Neural cell (in vitro differentiated cells): ENCODE measurements at regions not wholly inside any gene's neighbourhood (a gene's known extent, or its start where the extent isn't known, plus 50 kb on each side); places are given as distances from the start of the nearest gene placed in this dataset.

Experiments
- H2AFZ ChIP-seq: fragments of 200-600, 300-800 bp; sonication (generic), shearing (Covaris generic); 2 replicates; pipeline ENCODE4 v1.6.0; 2014; ENCODE audit warnings: low read depth, mild to moderate bottlenecking, antibody characterized with exemption, low read length, moderate library complexity
- H3F3A ChIP-seq: fragments of 200-600 bp; shearing (Covaris generic); 2 replicates; pipeline ENCODE4 v1.6.1; 2016; ENCODE audit warnings: mild to moderate bottlenecking, moderate library complexity, mixed read lengths, antibody characterized with exemption, low read length; ENCODE audit not compliant: insufficient read depth, poor library complexity, severe bottlenecking
- H3K27ac ChIP-seq: fragments of 200-600, 300-800 bp; sonication (generic), shearing (Covaris generic); 2 replicates; pipeline ENCODE4 v1.5.1; 2014; ENCODE audit warnings: mild to moderate bottlenecking, low read length, moderate library complexity
- H3K27me3 ChIP-seq: fragments of 300-800, 200-600 bp; sonication (generic), shearing (Covaris generic); 2 replicates; pipeline ENCODE4 v1.6.0; 2014; ENCODE audit warnings: mild to moderate bottlenecking, low read depth, low read length, moderate library complexity; ENCODE audit not compliant: insufficient read depth
- H3K36me3 ChIP-seq: fragments of 300-800, 200-600 bp; sonication (generic), shearing (Covaris generic); 2 replicates; pipeline ENCODE4 v1.5.1; 2014; ENCODE audit warnings: mild to moderate bottlenecking, antibody characterized with exemption, low read length, moderate library complexity; ENCODE audit not compliant: insufficient read depth
- H3K4me2 ChIP-seq: fragments of 300-800, 200-600 bp; sonication (generic), shearing (Covaris generic); 2 replicates; pipeline ENCODE4 v1.6.0; 2014; ENCODE audit warnings: mild to moderate bottlenecking, low read length
- H3K4me3 ChIP-seq: fragments of 300-800, 200-600 bp; sonication (generic), shearing (Covaris generic); 2 replicates; pipeline ENCODE4 v1.5.1; 2014; ENCODE audit warnings: mild to moderate bottlenecking, low read length, moderate library complexity
- H3K79me2 ChIP-seq: fragments of 200-600 bp; shearing (Covaris generic); replicated peaks from 2 replicates; pipeline ENCODE4 v1.6.0; 2014; ENCODE audit warnings: mild to moderate bottlenecking, low read length, moderate library complexity; ENCODE audit not compliant: insufficient read depth
- H3K9ac ChIP-seq: fragments of 300-800, 200-600 bp; sonication (generic), shearing (Covaris generic); 2 replicates; pipeline ENCODE4 v1.6.1; 2016; ENCODE audit warnings: mild to moderate bottlenecking, low read length, mixed read lengths
- H3K9me2 ChIP-seq: fragments of 200-600 bp; shearing (Covaris generic); 2 replicates; pipeline ENCODE4 v1.6.1; 2016; ENCODE audit warnings: mild to moderate bottlenecking, low read length, mixed read lengths; ENCODE audit not compliant: insufficient read depth
- H3K9me3 ChIP-seq: fragments of 200-600, 300-800 bp; sonication (generic), shearing (Covaris generic); 2 replicates; pipeline ENCODE4 v1.6.1; 2016; ENCODE audit warnings: mild to moderate bottlenecking, mixed run types, low read length, moderate library complexity, mixed read lengths
- H4K20me1 ChIP-seq: fragments of 200-600 bp; shearing (Covaris generic); 2 replicates; pipeline ENCODE4 v1.6.1; 2016; ENCODE audit warnings: mild to moderate bottlenecking, mixed run types; ENCODE audit not compliant: insufficient read depth
- EP300 ChIP-seq: fragments of 450-650 bp; conservative IDR thresholded peaks from 2 replicates; pipeline ENCODE4 v1.6.1; 2014; ENCODE audit warnings: antibody characterized with exemption, mild to moderate bottlenecking, moderate library complexity; ENCODE audit not compliant: poor library complexity, severe bottlenecking
- EZH2 ChIP-seq: fragments of 200-600, 300-800 bp; shearing (Covaris generic), sonication (generic); IDR thresholded peaks from 2 replicates; pipeline ENCODE4 v1.6.1; 2014; ENCODE audit warnings: antibody characterized with exemption, low read length, borderline replicate concordance, mild to moderate bottlenecking; ENCODE audit not compliant: insufficient read depth, poor library complexity, severe bottlenecking
- MXI1 ChIP-seq: fragments of 450-650 bp; conservative IDR thresholded peaks from 2 replicates; pipeline ENCODE4 v1.6.1; 2014; ENCODE audit warnings: antibody characterized with exemption, mild to moderate bottlenecking; ENCODE audit not compliant: poor library complexity, severe bottlenecking
- POLR2AphosphoS5 ChIP-seq: IDR thresholded peaks from 2 replicates; pipeline ENCODE4 v1.6.1; 2012
- RAD21 ChIP-seq: fragments of 450-650 bp; conservative IDR thresholded peaks from 2 replicates; pipeline ENCODE4 v1.6.1; 2014; ENCODE audit warnings: antibody characterized with exemption, mild to moderate bottlenecking, moderate library complexity
- TF ChIP-seq, protein P1 (sequence below): fragments of 450-650 bp; IDR thresholded peaks from 2 replicates; pipeline ENCODE4 v1.5.1; 2014; ENCODE audit warnings: antibody characterized with exemption, mild to moderate bottlenecking, moderate library complexity; ENCODE audit not compliant: poor library complexity, severe bottlenecking
- TF ChIP-seq, protein P2 (sequence below): IDR thresholded peaks from 2 replicates; pipeline ENCODE4 v1.6.1; 2012; ENCODE audit warnings: borderline replicate concordance

DNA sequence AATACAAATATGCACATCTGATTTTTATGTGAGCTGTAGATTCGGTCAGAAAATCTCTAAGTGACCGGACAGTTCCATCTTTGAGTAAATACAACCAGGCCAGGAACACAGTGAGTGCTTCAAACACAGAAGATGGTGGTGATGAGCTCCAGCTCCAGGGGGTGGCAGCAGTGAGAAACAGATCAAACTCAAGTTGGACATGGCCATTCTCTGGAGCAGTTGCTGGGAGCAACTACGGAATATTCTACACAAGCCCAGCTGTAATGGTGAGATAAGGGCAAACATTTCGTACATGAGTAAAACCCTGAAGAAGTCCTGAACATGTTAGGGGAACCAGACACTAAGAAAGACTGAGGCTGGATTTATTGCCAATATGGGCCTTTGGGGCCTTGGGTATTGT, 100.7 kb downstream of the BARHL2 start:
- Histone ChIP-seq H4K20me1 (no peaks in the 10 kb centered on the region), H3K9ac (no peak overlapping the region), H3K36me3 (no peaks in the 10 kb centered on the region), H3K4me3 (no peak overlapping the region), H3F3A (no peaks in the 10 kb centered on the region), H2AFZ (no peak overlapping the region), H3K9me3 (no peaks in the 10 kb centered on the region), H3K79me2 (no peaks in the 10 kb centered on the region), H3K4me2 (no peak overlapping the region), H3K27me3 (no peaks in the 10 kb centered on the region), H3K9me2 (no peaks in the 10 kb centered on the region), H3K27ac (no peak overlapping the region)
- TF ChIP-seq POLR2AphosphoS5, result no peak
- TF ChIP-seq EP300, result no peak
- TF ChIP-seq, protein P1, sequence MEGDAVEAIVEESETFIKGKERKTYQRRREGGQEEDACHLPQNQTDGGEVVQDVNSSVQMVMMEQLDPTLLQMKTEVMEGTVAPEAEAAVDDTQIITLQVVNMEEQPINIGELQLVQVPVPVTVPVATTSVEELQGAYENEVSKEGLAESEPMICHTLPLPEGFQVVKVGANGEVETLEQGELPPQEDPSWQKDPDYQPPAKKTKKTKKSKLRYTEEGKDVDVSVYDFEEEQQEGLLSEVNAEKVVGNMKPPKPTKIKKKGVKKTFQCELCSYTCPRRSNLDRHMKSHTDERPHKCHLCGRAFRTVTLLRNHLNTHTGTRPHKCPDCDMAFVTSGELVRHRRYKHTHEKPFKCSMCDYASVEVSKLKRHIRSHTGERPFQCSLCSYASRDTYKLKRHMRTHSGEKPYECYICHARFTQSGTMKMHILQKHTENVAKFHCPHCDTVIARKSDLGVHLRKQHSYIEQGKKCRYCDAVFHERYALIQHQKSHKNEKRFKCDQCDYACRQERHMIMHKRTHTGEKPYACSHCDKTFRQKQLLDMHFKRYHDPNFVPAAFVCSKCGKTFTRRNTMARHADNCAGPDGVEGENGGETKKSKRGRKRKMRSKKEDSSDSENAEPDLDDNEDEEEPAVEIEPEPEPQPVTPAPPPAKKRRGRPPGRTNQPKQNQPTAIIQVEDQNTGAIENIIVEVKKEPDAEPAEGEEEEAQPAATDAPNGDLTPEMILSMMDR, result no peak

DNA sequence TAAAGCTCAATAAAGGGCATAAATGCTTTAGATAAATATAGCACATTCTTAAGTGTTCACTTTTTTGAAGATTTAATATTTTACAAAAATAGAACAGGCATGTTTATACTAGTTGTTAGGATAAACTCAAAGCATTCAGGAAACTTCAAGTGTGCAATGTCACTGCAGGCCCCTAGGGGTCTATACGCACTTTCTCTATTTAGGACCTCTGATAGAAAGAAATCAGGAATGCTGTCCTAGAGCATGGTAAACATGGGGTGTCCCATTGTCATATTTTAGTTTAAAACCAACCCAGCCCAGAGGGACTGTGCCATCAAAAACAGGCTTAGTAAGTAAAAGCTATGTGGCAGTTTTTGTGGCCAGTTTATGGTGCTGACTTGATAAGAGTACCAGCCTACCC, 102.2 kb downstream of the BARHL2 start:
- Histone ChIP-seq H4K20me1 (no peaks in the 10 kb centered on the region), H2AFZ (no peak overlapping the region)
- TF ChIP-seq EZH2 (no peak), POLR2AphosphoS5 (no peak), MXI1 (no peak), RAD21 (no peak)
- TF ChIP-seq, protein P2, sequence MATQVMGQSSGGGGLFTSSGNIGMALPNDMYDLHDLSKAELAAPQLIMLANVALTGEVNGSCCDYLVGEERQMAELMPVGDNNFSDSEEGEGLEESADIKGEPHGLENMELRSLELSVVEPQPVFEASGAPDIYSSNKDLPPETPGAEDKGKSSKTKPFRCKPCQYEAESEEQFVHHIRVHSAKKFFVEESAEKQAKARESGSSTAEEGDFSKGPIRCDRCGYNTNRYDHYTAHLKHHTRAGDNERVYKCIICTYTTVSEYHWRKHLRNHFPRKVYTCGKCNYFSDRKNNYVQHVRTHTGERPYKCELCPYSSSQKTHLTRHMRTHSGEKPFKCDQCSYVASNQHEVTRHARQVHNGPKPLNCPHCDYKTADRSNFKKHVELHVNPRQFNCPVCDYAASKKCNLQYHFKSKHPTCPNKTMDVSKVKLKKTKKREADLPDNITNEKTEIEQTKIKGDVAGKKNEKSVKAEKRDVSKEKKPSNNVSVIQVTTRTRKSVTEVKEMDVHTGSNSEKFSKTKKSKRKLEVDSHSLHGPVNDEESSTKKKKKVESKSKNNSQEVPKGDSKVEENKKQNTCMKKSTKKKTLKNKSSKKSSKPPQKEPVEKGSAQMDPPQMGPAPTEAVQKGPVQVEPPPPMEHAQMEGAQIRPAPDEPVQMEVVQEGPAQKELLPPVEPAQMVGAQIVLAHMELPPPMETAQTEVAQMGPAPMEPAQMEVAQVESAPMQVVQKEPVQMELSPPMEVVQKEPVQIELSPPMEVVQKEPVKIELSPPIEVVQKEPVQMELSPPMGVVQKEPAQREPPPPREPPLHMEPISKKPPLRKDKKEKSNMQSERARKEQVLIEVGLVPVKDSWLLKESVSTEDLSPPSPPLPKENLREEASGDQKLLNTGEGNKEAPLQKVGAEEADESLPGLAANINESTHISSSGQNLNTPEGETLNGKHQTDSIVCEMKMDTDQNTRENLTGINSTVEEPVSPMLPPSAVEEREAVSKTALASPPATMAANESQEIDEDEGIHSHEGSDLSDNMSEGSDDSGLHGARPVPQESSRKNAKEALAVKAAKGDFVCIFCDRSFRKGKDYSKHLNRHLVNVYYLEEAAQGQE, result no peak
- TF ChIP-seq, protein P1, result peak; percentile 21

More for the DNA sequence above, 102.2 kb downstream of the BARHL2 start:
- Histone ChIP-seq H3K4me2 (no peak overlapping the region), H3K79me2 (no peaks in the 10 kb centered on the region), H3K9ac (no peak overlapping the region), H3F3A (no peaks in the 10 kb centered on the region), H3K9me3 (no peaks in the 10 kb centered on the region), H3K4me3 (no peak overlapping the region), H3K27me3 (no peaks in the 10 kb centered on the region), H3K36me3 (no peaks in the 10 kb centered on the region), H3K9me2 (no peaks in the 10 kb centered on the region), H3K27ac (no peak overlapping the region)
